Effector CD4-positive, alpha-beta T cell (primary cell): ENCODE measurements at regions not wholly inside any gene's neighbourhood (a gene's known extent, or its start where the extent isn't known, plus 50 kb on each side); places are given as distances from the start of the nearest gene placed in this dataset.
"Not testable (repeated sequence)": the region's sequence is repeated elsewhere in the genome, so short reads cannot be mapped to it uniquely, and the experiment has no call there.

Source experiments
- DNase-seq: peaks from one replicate; pipeline ENCODE4 v3.0.0-alpha.2; 2020

GRCh38 chr2:7390311-7390710, 473.1 kb downstream of the RNF144A start:
- DNase-seq: not testable (repeated sequence)

GRCh38 chr2:7392076-7392787, 475.0 kb downstream of the RNF144A start:
- no peak for DNase-seq

GRCh38 chr2:7394195-7394594, 477.0 kb downstream of the RNF144A start:
- DNase-seq: no peak

- no peak for DNase-seq
Observed at GRCh38 chr2:7400628-7401027, 483.4 kb downstream of the RNF144A start.

GRCh38 chr2:7403092-7403775, 486.0 kb downstream of the RNF144A start:
- no peak for DNase-seq

GRCh38 chr2:7405861-7406715, 488.9 kb downstream of the RNF144A start:
- DNase-seq: no peak

GRCh38 chr2:7407001-7407400, 489.8 kb downstream of the RNF144A start:
- no peak for DNase-seq

- no peak for DNase-seq
Observed at GRCh38 chr2:7407906-7408680, 490.9 kb downstream of the RNF144A start.

GRCh38 chr2:7411691-7412090, 494.5 kb downstream of the RNF144A start:
- no peak for DNase-seq

GRCh38 chr2:7417845-7418742, 500.9 kb downstream of the RNF144A start:
- DNase-seq: no peak

- DNase-seq: no peak
Observed at GRCh38 chr2:7419186-7419585, 502.0 kb downstream of the RNF144A start.

GRCh38 chr2:7419814-7420311, 502.7 kb downstream of the RNF144A start:
- no peak for DNase-seq

GRCh38 chr2:7420530-7420929, 503.3 kb downstream of the RNF144A start:
- no peak for DNase-seq

- DNase-seq: no peak
Observed at GRCh38 chr2:7424481-7424880, 507.3 kb downstream of the RNF144A start.

GRCh38 chr2:7427293-7428060, 510.3 kb downstream of the RNF144A start:
- DNase-seq: peak; percentile 25

- DNase-seq: no peak
Observed at GRCh38 chr2:7428454-7429204, 511.4 kb downstream of the RNF144A start.

GRCh38 chr2:7429733-7430132, 512.5 kb downstream of the RNF144A start:
- no peak for DNase-seq

GRCh38 chr2:7430421-7430868, 513.2 kb downstream of the RNF144A start:
- no peak for DNase-seq

- DNase-seq: no peak
Observed at GRCh38 chr2:7430869-7431641, 513.8 kb downstream of the RNF144A start.
